NCI-H446 (cell line): ENCODE measurements at regions not wholly inside any gene's neighbourhood (a gene's known extent, or its start where the extent isn't known, plus 50 kb on each side); places are given as distances from the start of the nearest gene placed in this dataset.

Experiments
- DNase-seq, 2 experiments: peaks; one replicate each; lab custom pipeline; 2025; lab: John Stamatoyannopoulos, UW

- DNase-seq = no peak
Measured at GRCh38 chr2:146807568-146808168, 1037.2 kb upstream of the ACVR2A start.

DNA sequence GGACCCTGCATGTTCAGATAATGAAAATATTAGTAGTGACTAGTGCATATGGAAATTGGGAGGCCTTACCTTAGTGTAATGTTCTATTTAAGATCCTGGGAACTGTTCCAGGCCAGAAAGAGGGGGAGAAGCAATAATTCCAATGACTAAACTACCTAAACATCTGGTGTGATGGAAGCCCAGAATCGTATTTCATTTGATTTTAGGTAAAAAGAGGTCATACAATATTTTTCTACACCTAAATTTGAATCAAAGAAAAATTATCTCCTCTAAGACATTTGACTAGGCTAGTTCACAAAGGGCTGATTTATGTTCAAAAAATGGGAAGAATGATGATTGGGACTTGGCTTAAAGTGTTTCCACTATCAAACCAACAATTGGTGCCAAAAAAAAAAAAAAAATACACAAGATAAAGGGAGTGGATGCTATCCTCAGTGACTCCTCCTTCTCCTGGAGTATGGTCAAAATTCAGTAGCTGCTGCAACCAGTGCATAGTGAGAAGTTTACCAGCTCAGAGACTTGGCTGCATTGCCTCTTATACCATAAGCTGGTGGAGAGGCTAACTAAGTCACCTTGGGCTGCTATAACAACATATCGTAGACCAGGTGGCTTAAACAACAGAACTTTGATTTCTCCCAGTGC is 1038.3 kb upstream of the ACVR2A start:
- DNase-seq = peak in 1 of 2 experiments; percentile 21

- no peak for DNase-seq
Measured at GRCh38 chr2:146804288-146804687, 1040.5 kb upstream of the ACVR2A start.

GRCh38 chr2:146801886-146802285 is 1042.9 kb upstream of the ACVR2A start:
- DNase-seq = no peak

- no peak for DNase-seq
Measured at GRCh38 chr2:146786396-146786795, 1058.4 kb upstream of the ACVR2A start.

- DNase-seq = peak in 1 of 2 experiments; percentile 32
Measured at GRCh38 chr2:146785101-146785500, 1059.7 kb upstream of the ACVR2A start.

DNA sequence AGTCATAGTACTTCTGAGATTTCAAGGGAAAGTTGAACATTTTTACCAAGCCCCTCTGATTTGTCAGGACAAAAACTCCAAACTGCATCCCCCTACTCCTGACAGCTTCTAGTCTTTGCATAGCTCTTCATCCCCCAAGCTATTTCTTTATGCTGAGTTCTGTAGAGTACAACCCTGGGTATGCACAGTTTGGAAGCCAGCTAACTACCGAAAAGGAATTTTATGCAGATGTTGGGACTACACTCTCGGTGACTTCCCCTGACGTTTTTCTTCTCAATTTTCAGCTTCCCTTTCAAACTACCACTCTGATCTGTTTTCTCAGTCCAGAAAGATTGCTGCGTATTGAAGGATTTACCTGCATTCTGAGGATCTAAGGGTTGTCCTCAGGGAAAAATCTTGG is 1060.2 kb upstream of the ACVR2A start:
- no peak for DNase-seq

DNA sequence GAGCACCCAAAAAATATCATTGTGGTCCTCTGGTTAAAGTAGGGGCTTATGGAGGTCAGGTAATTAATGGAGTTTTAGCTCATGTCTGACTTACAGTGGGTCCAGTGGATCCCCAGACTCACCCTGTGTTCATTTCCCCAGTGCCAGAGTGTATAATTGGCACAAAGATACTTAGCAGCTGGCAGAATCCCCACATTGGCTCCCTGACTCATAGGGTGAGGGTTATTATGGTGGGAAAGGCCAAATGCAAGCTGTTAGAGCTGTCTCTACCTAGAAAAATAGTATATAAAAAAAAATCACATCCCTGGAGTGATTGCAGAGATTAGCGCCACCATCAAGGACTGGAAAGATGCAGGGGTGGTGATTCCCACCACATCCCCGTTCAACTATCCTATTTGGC is 1067.6 kb upstream of the ACVR2A start:
- peak; percentile 13 to 51 for DNase-seq

DNA sequence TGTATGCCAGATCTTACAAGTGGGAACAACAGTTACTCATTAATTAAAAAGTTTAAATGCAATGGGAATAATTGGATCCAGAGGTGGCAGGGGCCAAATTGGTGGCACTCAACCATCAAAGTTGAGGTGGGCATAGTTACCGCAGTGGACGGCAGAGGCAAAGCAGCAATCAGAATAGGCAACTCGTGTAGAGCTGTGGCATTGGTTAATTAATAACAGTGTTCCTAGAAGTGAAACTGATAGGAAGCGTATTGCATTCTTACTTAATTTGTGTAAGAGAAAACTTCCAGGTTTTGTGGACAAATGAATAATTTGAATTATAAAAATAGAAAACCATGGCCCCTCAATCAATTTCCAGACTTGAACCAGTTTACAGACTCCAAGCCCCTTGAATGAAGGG is 1068.2 kb upstream of the ACVR2A start:
- DNase-seq = no peak

DNA sequence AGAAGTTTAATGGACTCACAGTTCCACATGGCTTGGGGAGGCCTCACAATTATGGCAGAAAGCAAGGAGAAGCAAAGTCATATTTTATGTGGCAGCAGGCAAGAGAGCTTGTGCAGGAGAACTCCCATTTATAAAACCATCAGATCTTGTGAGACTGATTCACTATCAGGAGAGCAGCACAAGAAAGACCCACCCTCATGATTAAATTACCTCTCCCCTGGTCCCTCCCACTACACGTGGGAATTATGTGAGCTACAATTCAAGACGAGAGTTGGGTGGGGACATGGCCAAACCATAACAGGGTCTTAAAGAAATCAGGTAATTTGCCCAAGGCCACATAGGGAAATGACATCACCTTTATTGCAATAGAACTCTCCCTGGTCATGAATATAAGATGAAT is 1073.3 kb upstream of the ACVR2A start:
- DNase-seq = no peak

- DNase-seq = no peak
Measured at GRCh38 chr2:146764301-146764700, 1080.5 kb upstream of the ACVR2A start.

GRCh38 chr2:146762786-146763185 is 1082.0 kb upstream of the ACVR2A start:
- DNase-seq = no peak

- no peak for DNase-seq
Measured at GRCh38 chr2:146754606-146755005, 1090.2 kb upstream of the ACVR2A start.

- DNase-seq = no peak
Measured at GRCh38 chr2:146748046-146748445, 1096.8 kb upstream of the ACVR2A start.

DNA sequence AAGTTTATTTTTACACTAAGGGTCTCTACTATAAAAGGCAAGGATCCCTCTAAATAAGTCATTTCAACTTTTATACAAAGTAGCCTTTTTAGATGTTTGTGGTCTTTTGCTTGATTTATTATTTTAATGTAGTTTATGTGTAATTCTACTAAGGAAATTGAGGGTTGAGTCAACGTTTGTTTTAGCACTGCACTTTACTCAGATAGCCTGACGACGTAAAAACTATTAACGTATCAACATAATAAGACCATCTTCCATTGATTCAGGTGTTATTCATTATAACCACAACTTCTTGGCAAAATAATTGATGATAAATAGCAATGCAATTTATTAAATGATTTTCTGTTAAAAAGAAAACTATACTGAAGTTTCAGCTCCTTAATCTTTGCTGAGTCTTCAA is 1103.6 kb upstream of the ACVR2A start:
- no peak for DNase-seq

- no peak for DNase-seq
Measured at GRCh38 chr2:146734821-146735190, 1110.0 kb upstream of the ACVR2A start.

GRCh38 chr2:146734042-146734820 is 1110.6 kb upstream of the ACVR2A start:
- peak; percentile 47 to 82 for DNase-seq

DNA sequence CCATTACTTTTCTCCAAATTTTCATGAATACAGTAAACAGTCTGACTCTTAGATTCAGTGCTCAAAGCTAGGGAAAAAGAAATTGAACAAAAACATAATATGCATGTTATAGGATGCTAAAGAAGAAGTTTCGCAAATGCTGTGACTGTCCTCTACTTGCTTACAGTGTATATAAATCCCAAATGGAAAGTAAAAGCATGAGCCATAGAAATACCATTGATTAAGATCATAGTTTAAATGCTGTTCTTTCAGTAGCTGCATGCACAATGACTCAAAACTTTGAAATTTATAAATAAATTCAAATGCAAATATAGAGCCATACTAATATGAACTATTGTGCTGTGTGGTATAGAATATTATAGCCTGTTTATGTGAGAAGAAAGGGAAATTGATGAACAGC is 1113.9 kb upstream of the ACVR2A start:
- no peak for DNase-seq

GRCh38 chr2:146721486-146721885 is 1123.3 kb upstream of the ACVR2A start:
- no peak for DNase-seq

- no peak for DNase-seq
Measured at GRCh38 chr2:146720170-146720569, 1124.7 kb upstream of the ACVR2A start.

- no peak for DNase-seq
Measured at GRCh38 chr2:146716591-146716990, 1128.2 kb upstream of the ACVR2A start.

DNA sequence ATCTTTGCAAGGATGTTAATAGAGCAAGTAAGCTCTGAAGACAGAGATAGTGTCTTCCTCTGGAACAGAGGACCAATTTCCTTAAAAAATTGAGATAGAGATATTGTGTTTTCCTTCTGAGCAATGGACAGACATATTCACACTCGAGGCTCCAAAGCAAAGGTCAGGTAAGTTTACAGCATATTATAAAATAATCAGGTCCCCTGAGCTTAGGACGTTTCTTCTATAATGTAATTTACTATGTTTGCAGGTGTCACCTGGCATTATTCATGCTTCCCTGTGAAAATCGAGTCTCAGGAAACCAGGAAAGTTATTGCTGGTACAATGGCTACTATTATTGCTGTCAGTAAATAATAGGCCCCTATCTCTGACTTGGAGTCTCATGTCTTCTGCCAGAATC is 1135.8 kb upstream of the ACVR2A start:
- no peak for DNase-seq

- no peak for DNase-seq
Measured at GRCh38 chr2:146701183-146701582, 1143.6 kb upstream of the ACVR2A start.
